ENCODE measurements at regions not wholly inside any gene's neighbourhood (a gene's known extent, or its start where the extent isn't known, plus 50 kb on each side); places are given as distances from the start of the nearest gene placed in this dataset.

GRCh38 chrX:22325096-22325495, 52.4 kb downstream of the CBLL2 start:
- 22 to 40% methylated on average over 2 of the region's 2 CpGs for WGBS, 2 donors
- no peak overlapping the region for H3K4me3 ChIP-seq (ENCODE audit: low read length in 2 of 2)
- ATAC-seq (ENCODE audit: low FRiP score), result no peak
- H3K36me3 ChIP-seq (ENCODE audit: control insufficient read depth in 1 of 2, insufficient read depth in 2 of 2, low read length in 1 of 2), result no peaks in the 10 kb centered on the region
- H3K27me3 ChIP-seq (ENCODE audit: control insufficient read depth in 1 of 2, insufficient read depth in 2 of 2, low read length in 1 of 2), result no peaks in the 10 kb centered on the region
- DNase-seq, result no peak
- no peaks in the 10 kb centered on the region for H3K4me1 ChIP-seq (ENCODE audit: control insufficient read depth in 1 of 2, insufficient read depth in 2 of 2, low read length in 2 of 2)
- H3K9me3 ChIP-seq (ENCODE audit: control insufficient read depth, low read length), result no peaks in the 10 kb centered on the region
- intact Hi-C loops (cut with DNase I), result no loop called here
- H3K27ac ChIP-seq (ENCODE audit: low read depth in 1 of 2, low read length in 2 of 2), result no peak overlapping the region

- no peak for DNase-seq
- no peaks in the 10 kb centered on the region for H3K4me1 ChIP-seq (ENCODE audit: control insufficient read depth in 1 of 2, insufficient read depth in 2 of 2, low read length in 2 of 2)
- WGBS, 2 donors, result 33 to 47% methylated on average over 2 of the region's 2 CpGs
- no peaks in the 10 kb centered on the region for H3K36me3 ChIP-seq (ENCODE audit: control insufficient read depth in 1 of 2, insufficient read depth in 2 of 2, low read length in 1 of 2)
- no peak overlapping the region for H3K27ac ChIP-seq (ENCODE audit: low read depth in 1 of 2, low read length in 2 of 2)
- intact Hi-C loops (cut with DNase I), result no loop called here
- H3K4me3 ChIP-seq (ENCODE audit: low read length in 2 of 2), result no peak overlapping the region
- H3K9me3 ChIP-seq (ENCODE audit: control insufficient read depth, low read length), result no peaks in the 10 kb centered on the region
- no peak for ATAC-seq (ENCODE audit: low FRiP score)
- no peaks in the 10 kb centered on the region for H3K27me3 ChIP-seq (ENCODE audit: control insufficient read depth in 1 of 2, insufficient read depth in 2 of 2, low read length in 1 of 2)
Observed at GRCh38 chrX:22329783-22330182, 57.1 kb downstream of the CBLL2 start.

- H3K4me1 ChIP-seq (ENCODE audit: control insufficient read depth in 1 of 2, insufficient read depth in 2 of 2, low read length in 2 of 2), result no peaks in the 10 kb centered on the region
- H3K36me3 ChIP-seq (ENCODE audit: control insufficient read depth in 1 of 2, insufficient read depth in 2 of 2, low read length in 1 of 2), result no peaks in the 10 kb centered on the region
- intact Hi-C loops (cut with DNase I), result no loop called here
- no peaks in the 10 kb centered on the region for H3K9me3 ChIP-seq (ENCODE audit: control insufficient read depth, low read length)
- no peak overlapping the region for H3K4me3 ChIP-seq (ENCODE audit: low read length in 2 of 2)
- H3K27me3 ChIP-seq (ENCODE audit: control insufficient read depth in 1 of 2, insufficient read depth in 2 of 2, low read length in 1 of 2), result no peaks in the 10 kb centered on the region
- DNase-seq (no peak), ATAC-seq (ENCODE audit: low FRiP score) (no peak)
- WGBS, 2 donors, result 13 to 19% methylated on average over 1 of the region's 1 CpG
- no peak overlapping the region for H3K27ac ChIP-seq (ENCODE audit: low read depth in 1 of 2, low read length in 2 of 2)
Observed at GRCh38 chrX:22338740-22339139, 66.0 kb downstream of the CBLL2 start.

GRCh38 chrX:22339459-22339858, 66.7 kb downstream of the CBLL2 start:
- DNase-seq (no peak), ATAC-seq (ENCODE audit: low FRiP score) (no peak)
- intact Hi-C loops (cut with DNase I), result no loop called here
- H3K4me1 ChIP-seq (ENCODE audit: control insufficient read depth in 1 of 2, insufficient read depth in 2 of 2, low read length in 2 of 2), result no peaks in the 10 kb centered on the region
- H3K9me3 ChIP-seq (ENCODE audit: control insufficient read depth, low read length), result no peaks in the 10 kb centered on the region
- no peak overlapping the region for H3K4me3 ChIP-seq (ENCODE audit: low read length in 2 of 2)
- 48 to 56% methylated on average over 1 of the region's 1 CpG for WGBS, 2 donors
- no peaks in the 10 kb centered on the region for H3K36me3 ChIP-seq (ENCODE audit: control insufficient read depth in 1 of 2, insufficient read depth in 2 of 2, low read length in 1 of 2)
- no peaks in the 10 kb centered on the region for H3K27me3 ChIP-seq (ENCODE audit: control insufficient read depth in 1 of 2, insufficient read depth in 2 of 2, low read length in 1 of 2)
- no peak overlapping the region for H3K27ac ChIP-seq (ENCODE audit: low read depth in 1 of 2, low read length in 2 of 2)

DNA sequence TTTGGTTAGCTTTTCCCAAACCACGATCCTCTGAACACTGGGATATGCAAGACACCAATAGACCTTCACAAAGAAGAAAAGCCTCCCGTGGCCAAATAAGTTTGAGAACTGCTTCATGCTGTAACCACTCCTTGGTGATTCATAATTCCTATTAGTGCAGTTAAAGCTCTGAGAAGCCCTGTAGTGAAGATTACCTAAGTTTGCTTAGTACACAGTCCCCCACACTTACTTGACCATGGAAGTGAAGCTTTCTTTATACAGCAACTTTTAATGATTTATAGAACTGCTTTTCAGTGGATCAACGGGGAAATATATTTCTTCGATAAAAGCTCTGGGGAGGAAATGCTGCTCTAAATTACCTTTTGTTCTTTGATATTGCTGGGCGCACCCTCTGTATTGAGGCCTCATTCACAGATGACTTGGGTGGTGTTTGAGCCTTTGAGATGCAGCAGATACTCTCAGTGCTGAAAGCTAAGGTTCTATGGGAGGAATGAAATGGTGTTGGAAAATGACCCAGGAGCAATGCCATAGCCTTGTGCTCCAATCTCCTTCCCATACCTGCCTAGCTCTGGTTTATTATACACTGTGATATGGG, 67.4 kb downstream of the CBLL2 start:
- Histone ChIP-seq H3K4me1 (ENCODE audit: control insufficient read depth in 1 of 2, insufficient read depth in 2 of 2, low read length in 2 of 2) (no peaks in the 10 kb centered on the region), H3K27me3 (ENCODE audit: control insufficient read depth in 1 of 2, insufficient read depth in 2 of 2, low read length in 1 of 2) (no peaks in the 10 kb centered on the region), H3K4me3 (ENCODE audit: low read length in 2 of 2) (no peak overlapping the region), H3K9me3 (ENCODE audit: control insufficient read depth, low read length) (no peaks in the 10 kb centered on the region), H3K27ac (ENCODE audit: low read depth in 1 of 2, low read length in 2 of 2) (no peak overlapping the region), H3K36me3 (ENCODE audit: control insufficient read depth in 1 of 2, insufficient read depth in 2 of 2, low read length in 1 of 2) (no peaks in the 10 kb centered on the region)
- DNase-seq (no peak), ATAC-seq (ENCODE audit: low FRiP score) (no peak)
- 65 to 82% methylated on average over 5 of the region's 5 CpGs for WGBS, 2 donors
- intact Hi-C loops (cut with DNase I), result no loop called here

DNA sequence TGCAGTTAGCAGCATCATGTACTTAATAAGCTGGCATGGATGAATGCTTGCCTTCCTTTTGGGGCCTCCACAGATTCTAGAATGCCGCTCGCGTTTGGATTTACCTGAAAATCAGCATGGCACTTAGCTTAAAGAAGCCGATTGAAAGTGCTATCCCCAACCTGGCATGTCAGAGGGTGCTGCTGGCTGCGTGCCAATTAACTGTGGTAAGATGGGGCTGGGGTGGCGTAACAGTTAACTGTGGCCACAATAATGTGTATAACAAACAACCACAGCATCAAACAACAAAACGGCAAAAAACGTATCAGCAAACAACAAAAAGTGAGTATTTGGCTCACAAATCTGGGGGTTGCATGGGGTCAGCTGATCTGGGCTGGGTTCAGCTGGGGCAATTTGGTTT, 70.5 kb downstream of the CBLL2 start:
- DNase-seq (no peak), ATAC-seq (ENCODE audit: low FRiP score) (no peak)
- no peaks in the 10 kb centered on the region for H3K4me1 ChIP-seq (ENCODE audit: control insufficient read depth in 1 of 2, insufficient read depth in 2 of 2, low read length in 2 of 2)
- no peaks in the 10 kb centered on the region for H3K36me3 ChIP-seq (ENCODE audit: control insufficient read depth in 1 of 2, insufficient read depth in 2 of 2, low read length in 1 of 2)
- 75 to 87% methylated on average over 8 of the region's 8 CpGs for WGBS, 2 donors
- H3K27ac ChIP-seq (ENCODE audit: low read depth in 1 of 2, low read length in 2 of 2), result no peak overlapping the region
- no peaks in the 10 kb centered on the region for H3K9me3 ChIP-seq (ENCODE audit: control insufficient read depth, low read length)
- no peak overlapping the region for H3K4me3 ChIP-seq (ENCODE audit: low read length in 2 of 2)
- intact Hi-C loops (cut with DNase I), result no loop called here
- H3K27me3 ChIP-seq (ENCODE audit: control insufficient read depth in 1 of 2, insufficient read depth in 2 of 2, low read length in 1 of 2), result no peaks in the 10 kb centered on the region

GRCh38 chrX:22345884-22346283, 73.2 kb downstream of the CBLL2 start:
- H3K4me3 ChIP-seq (ENCODE audit: low read length in 2 of 2), result no peak overlapping the region
- DNase-seq (no peak), ATAC-seq (ENCODE audit: low FRiP score) (no peak)
- H3K36me3 ChIP-seq (ENCODE audit: control insufficient read depth in 1 of 2, insufficient read depth in 2 of 2, low read length in 1 of 2), result no peaks in the 10 kb centered on the region
- no peaks in the 10 kb centered on the region for H3K9me3 ChIP-seq (ENCODE audit: control insufficient read depth, low read length)
- H3K27ac ChIP-seq (ENCODE audit: low read depth in 1 of 2, low read length in 2 of 2), result no peak overlapping the region
- H3K4me1 ChIP-seq (ENCODE audit: control insufficient read depth in 1 of 2, insufficient read depth in 2 of 2, low read length in 2 of 2), result no peaks in the 10 kb centered on the region
- 71 to 95% methylated on average over 2 of the region's 2 CpGs for WGBS, 2 donors
- H3K27me3 ChIP-seq (ENCODE audit: control insufficient read depth in 1 of 2, insufficient read depth in 2 of 2, low read length in 1 of 2), result no peaks in the 10 kb centered on the region
- intact Hi-C loops (cut with DNase I), result no loop called here

DNA sequence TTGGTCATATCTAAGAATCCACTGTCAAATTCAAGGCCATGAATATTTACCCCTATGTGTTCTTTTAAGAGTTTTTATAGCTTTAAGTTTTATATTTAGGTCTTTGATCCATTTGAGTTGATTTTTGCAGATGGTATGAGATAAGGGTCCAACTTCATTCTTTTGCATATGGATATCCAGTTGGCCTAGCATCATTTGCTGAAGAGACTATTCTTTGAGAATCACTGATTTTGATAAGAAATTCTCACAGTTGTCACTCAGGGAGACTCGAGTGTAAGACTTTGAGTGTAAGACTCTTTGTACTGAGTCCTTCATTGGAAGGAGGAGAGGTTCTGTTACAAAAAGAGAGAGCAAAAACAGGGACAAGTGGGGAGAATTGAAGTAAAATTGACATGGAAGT, 74.8 kb downstream of the CBLL2 start:
- no peaks in the 10 kb centered on the region for H3K27me3 ChIP-seq (ENCODE audit: control insufficient read depth in 1 of 2, insufficient read depth in 2 of 2, low read length in 1 of 2)
- no peaks in the 10 kb centered on the region for H3K4me1 ChIP-seq (ENCODE audit: control insufficient read depth in 1 of 2, insufficient read depth in 2 of 2, low read length in 2 of 2)
- no peak overlapping the region for H3K4me3 ChIP-seq (ENCODE audit: low read length in 2 of 2)
- 40 to 69% methylated on average over 1 of the region's 1 CpG for WGBS, 2 donors
- no peak overlapping the region for H3K27ac ChIP-seq (ENCODE audit: low read depth in 1 of 2, low read length in 2 of 2)
- H3K9me3 ChIP-seq (ENCODE audit: control insufficient read depth, low read length), result no peaks in the 10 kb centered on the region
- intact Hi-C loops (cut with DNase I), result no loop called here
- ATAC-seq (ENCODE audit: low FRiP score) (no peak), DNase-seq (no peak)
- H3K36me3 ChIP-seq (ENCODE audit: control insufficient read depth in 1 of 2, insufficient read depth in 2 of 2, low read length in 1 of 2), result no peaks in the 10 kb centered on the region

DNA sequence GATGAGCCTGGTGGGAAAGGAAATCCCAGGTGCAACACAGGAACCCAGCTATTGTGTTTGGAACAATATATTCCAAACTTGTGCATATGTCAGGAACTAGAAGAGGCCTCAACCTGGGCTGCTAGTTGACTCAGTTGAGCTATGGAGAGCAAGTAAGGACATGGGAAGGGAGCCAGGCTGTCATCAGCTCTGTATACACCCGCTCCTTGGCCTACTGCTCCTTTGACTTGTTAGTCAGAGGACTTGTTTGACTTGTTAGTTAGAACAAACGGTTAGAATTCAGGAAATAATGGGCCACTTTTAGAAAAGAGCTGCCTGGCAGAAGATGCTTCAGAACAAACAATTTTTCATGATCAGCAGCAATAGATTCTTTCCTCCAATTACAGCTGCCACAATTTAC, 76.4 kb downstream of the CBLL2 start:
- ATAC-seq (ENCODE audit: low FRiP score) (no peak), DNase-seq (no peak)
- WGBS, 2 donors, result 47 to 72% methylated on average over 2 of the region's 2 CpGs
- H3K4me1 ChIP-seq (ENCODE audit: control insufficient read depth in 1 of 2, insufficient read depth in 2 of 2, low read length in 2 of 2), result no peaks in the 10 kb centered on the region
- H3K9me3 ChIP-seq (ENCODE audit: control insufficient read depth, low read length), result no peaks in the 10 kb centered on the region
- H3K27ac ChIP-seq (ENCODE audit: low read depth in 1 of 2, low read length in 2 of 2), result no peak overlapping the region
- intact Hi-C loops (cut with DNase I), result no loop called here
- no peak overlapping the region for H3K4me3 ChIP-seq (ENCODE audit: low read length in 2 of 2)
- no peaks in the 10 kb centered on the region for H3K27me3 ChIP-seq (ENCODE audit: control insufficient read depth in 1 of 2, insufficient read depth in 2 of 2, low read length in 1 of 2)
- no peaks in the 10 kb centered on the region for H3K36me3 ChIP-seq (ENCODE audit: control insufficient read depth in 1 of 2, insufficient read depth in 2 of 2, low read length in 1 of 2)
